SK-N-SH (cell line): ENCODE measurements at regions not wholly inside any gene's neighbourhood (a gene's known extent, or its start where the extent isn't known, plus 50 kb on each side); places are given as distances from the start of the nearest gene placed in this dataset.

ENCODE experiments used
- CHD2 ChIP-seq: fragments of 150-350 bp; IDR thresholded peaks from 2 replicates; pipeline ENCODE4 v1.6.1; 2018; ENCODE audit warnings: low read length; ENCODE audit not compliant: partially characterized antibody
- EP300 ChIP-seq, 2 experiments: IDR thresholded peaks; 2 replicates each; pipeline versions ENCODE4 v1.4.0 to v1.6.1; 2012; ENCODE audit warnings: borderline replicate concordance in 1 of 2, low read depth in 1 of 2, low read length in 1 of 2
- JUND ChIP-seq: IDR thresholded peaks from 2 replicates; pipeline ENCODE4 v1.4.0; 2012
- POLR2AphosphoS5 ChIP-seq: IDR thresholded peaks from 2 replicates; pipeline ENCODE4 v1.6.1; 2012; ENCODE audit warnings: low read depth, low read length
- REST ChIP-seq: IDR thresholded peaks from 2 replicates; pipeline ENCODE4 v1.6.1; 2012; ENCODE audit warnings: mild to moderate bottlenecking, low read depth, low read length, moderate library complexity
- TF ChIP-seq, protein P1 (sequence below): fragments of 200-600 bp; sonication (generic); IDR thresholded peaks from 2 replicates; pipeline ENCODE4 v1.6.1; 2017; ENCODE audit warnings: antibody characterized with exemption, mild to moderate bottlenecking, moderate library complexity
- TF ChIP-seq, protein P2 (sequence below): fragments of 150-350 bp; IDR thresholded peaks from 2 replicates; pipeline ENCODE4 v1.6.1; 2017; ENCODE audit warnings: antibody characterized with exemption, low read length, low read depth, borderline replicate concordance

DNA sequence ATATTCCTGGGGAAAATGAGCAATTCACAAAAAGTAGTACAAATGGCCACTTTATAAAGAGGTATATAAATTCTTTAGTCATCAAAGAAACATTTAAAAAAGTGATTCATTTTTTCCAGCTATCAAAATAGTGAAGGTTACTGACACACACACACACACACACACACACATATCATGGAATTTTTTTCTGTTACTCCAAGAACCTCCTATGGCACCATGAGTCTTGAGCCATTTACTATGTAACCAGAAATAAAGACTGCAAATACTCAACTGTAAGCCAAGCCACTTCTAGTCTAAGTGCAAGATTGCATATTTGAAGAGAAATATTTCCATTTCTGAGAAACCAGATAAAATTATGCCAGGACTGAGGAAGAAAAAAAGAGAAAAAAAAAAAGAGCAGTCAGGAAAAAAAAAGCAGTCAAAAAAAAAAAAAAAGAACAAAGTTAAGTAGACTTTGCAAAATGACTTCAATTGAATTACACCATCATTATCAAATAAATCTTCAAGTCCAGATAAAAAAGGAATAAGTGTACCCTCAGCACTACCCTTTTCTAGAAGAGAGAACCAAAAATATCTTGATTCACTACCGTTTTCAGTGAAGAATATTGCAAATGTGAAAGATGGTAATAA, 275.7 kb downstream of the DAD1 start:
- TF ChIP-seq POLR2AphosphoS5 (no peak), REST (no peak), EP300 (IDR thresholded peaks at IDR 0.05; ENCODE audit: borderline replicate concordance in 1 of 2, low read depth in 1 of 2, low read length in 1 of 2) (no peak), CHD2 (no peak), JUND (no peak)
- TF ChIP-seq, protein P1, sequence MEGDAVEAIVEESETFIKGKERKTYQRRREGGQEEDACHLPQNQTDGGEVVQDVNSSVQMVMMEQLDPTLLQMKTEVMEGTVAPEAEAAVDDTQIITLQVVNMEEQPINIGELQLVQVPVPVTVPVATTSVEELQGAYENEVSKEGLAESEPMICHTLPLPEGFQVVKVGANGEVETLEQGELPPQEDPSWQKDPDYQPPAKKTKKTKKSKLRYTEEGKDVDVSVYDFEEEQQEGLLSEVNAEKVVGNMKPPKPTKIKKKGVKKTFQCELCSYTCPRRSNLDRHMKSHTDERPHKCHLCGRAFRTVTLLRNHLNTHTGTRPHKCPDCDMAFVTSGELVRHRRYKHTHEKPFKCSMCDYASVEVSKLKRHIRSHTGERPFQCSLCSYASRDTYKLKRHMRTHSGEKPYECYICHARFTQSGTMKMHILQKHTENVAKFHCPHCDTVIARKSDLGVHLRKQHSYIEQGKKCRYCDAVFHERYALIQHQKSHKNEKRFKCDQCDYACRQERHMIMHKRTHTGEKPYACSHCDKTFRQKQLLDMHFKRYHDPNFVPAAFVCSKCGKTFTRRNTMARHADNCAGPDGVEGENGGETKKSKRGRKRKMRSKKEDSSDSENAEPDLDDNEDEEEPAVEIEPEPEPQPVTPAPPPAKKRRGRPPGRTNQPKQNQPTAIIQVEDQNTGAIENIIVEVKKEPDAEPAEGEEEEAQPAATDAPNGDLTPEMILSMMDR, result no peak
- TF ChIP-seq, protein P2, sequence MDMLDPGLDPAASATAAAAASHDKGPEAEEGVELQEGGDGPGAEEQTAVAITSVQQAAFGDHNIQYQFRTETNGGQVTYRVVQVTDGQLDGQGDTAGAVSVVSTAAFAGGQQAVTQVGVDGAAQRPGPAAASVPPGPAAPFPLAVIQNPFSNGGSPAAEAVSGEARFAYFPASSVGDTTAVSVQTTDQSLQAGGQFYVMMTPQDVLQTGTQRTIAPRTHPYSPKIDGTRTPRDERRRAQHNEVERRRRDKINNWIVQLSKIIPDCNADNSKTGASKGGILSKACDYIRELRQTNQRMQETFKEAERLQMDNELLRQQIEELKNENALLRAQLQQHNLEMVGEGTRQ, result no peak
